ENCODE measurements at regions not wholly inside any gene's neighbourhood (a gene's known extent, or its start where the extent isn't known, plus 50 kb on each side); places are given as distances from the start of the nearest gene placed in this dataset.

GRCh38 chr14:71753126-71753830 is 179.0 kb upstream of the RGS6 start (continued):
- TF ChIP-seq ZBTB34 (CRISPR knock-in tag; IDR thresholded peaks at IDR 0.05) = no peak
- no peak for TF ChIP-seq HMGXB4 (CRISPR knock-in tag; IDR thresholded peaks at IDR 0.05)
- TF ChIP-seq RAD21 (CRISPR knock-in tag; conservative IDR thresholded peaks at IDR 0.05 in 1 of 2, IDR thresholded peaks at IDR 0.05 in 1 of 2) = peak; percentile 90 to 93
- TF ChIP-seq ZNF609 (CRISPR knock-in tag; IDR thresholded peaks at IDR 0.05; ENCODE audit: borderline replicate concordance) = no peak
- TF ChIP-seq MEIS2 (IDR thresholded peaks at IDR 0.05; ENCODE audit: partially characterized antibody) = no peak
- no peak for TF ChIP-seq FOSL1 (tag; conservative IDR thresholded peaks at IDR 0.05)
- TF ChIP-seq EWSR1 (IDR thresholded peaks at IDR 0.05; ENCODE audit: borderline replicate concordance, low read depth, partially characterized antibody) = no peak
- TF ChIP-seq SIN3A (IDR thresholded peaks at IDR 0.05; ENCODE audit: borderline replicate concordance in 2 of 2, control insufficient read depth in 1 of 2, low read depth in 2 of 2, low read length in 2 of 2) = no peak
- TF ChIP-seq ZNF444 (CRISPR knock-in tag; IDR thresholded peaks at IDR 0.05) = no peak
- TF ChIP-seq CC2D1A (IDR thresholded peaks at IDR 0.05) = peak; percentile 69
- TF ChIP-seq ZNF384 (IDR thresholded peaks at IDR 0.05; ENCODE audit: low read depth, low read length) = no peak
- no peak for TF ChIP-seq FOXP4 (CRISPR knock-in tag; IDR thresholded peaks at IDR 0.05; ENCODE audit: borderline replicate concordance)
- no peak for TF ChIP-seq ZNF639 (CRISPR knock-in tag; conservative IDR thresholded peaks at IDR 0.05 in 1 of 2, IDR thresholded peaks at IDR 0.05 in 1 of 2)
- TF ChIP-seq CSDE1 (IDR thresholded peaks at IDR 0.05) = no peak

All from K562 (cell line).